Panc1 (cell line): ENCODE measurements at regions not wholly inside any gene's neighbourhood (a gene's known extent, or its start where the extent isn't known, plus 50 kb on each side); places are given as distances from the start of the nearest gene placed in this dataset.

Source experiments
- ATAC-seq: fragments of 200-7000 bp; cut with Tn5 transposase; 2 replicates; pipeline ENCODE4 v1.9.1; 2020; ENCODE audit warnings: mild to moderate bottlenecking, moderate library complexity
- BruUV-seq: library from RNA; stranded (reverse); fragments of 400-500 nt; replicated peaks from 2 replicates; lab custom pipeline; 2021; lab: Mats Ljungman, UMichigan
- CTCF ChIA-PET: fragments of 300-600 bp; sonication (Branson Sonifier 250); formaldehyde crosslinking; loops from one replicate; lab custom pipeline; 2022; ENCODE audit warnings: antibody characterized with exemption; lab: Charles Lee
- POLR2A ChIA-PET: fragments of 300-600 bp; sonication (Branson Sonifier 250); formaldehyde crosslinking; loops from one replicate; lab custom pipeline; 2022; ENCODE audit warnings: antibody characterized with exemption; lab: Charles Lee
- DNase-seq: peaks from one replicate; pipeline ENCODE4 v3.0.0-alpha.2; 2010; ENCODE audit warnings: low read depth, low spot score
- H3K27ac ChIP-seq: 2 replicates; pipeline ENCODE4 v1.5.1; 2011; ENCODE audit warnings: mild to moderate bottlenecking, low read length, inconsistent platforms
- H3K27me3 ChIP-seq: fragments of 200-500 bp; sonication (Bioruptor generic); 2 replicates; pipeline ENCODE4 v1.6.0; 2014; ENCODE audit warnings: low read length, inconsistent platforms; ENCODE audit not compliant: control insufficient read depth, insufficient read depth
- H3K36me3 ChIP-seq: fragments of 200-500 bp; sonication (Bioruptor generic); 2 replicates; pipeline ENCODE4 v1.5.1; 2014; ENCODE audit warnings: inconsistent platforms, mild to moderate bottlenecking, low read length, moderate library complexity; ENCODE audit not compliant: control insufficient read depth, insufficient read depth
- H3K4me1 ChIP-seq: 2 replicates; pipeline ENCODE4 v1.5.1; 2011; ENCODE audit warnings: inconsistent platforms, mild to moderate bottlenecking, low read length, moderate library complexity; ENCODE audit not compliant: control insufficient read depth, insufficient read depth
- H3K4me3 ChIP-seq, 2 experiments: 2 replicates each; pipeline ENCODE4 v1.5.1; 2011 to 2012; ENCODE audit warnings: low read depth in 2 of 2, low read length in 2 of 2, mild to moderate bottlenecking in 2 of 2, inconsistent platforms in 1 of 2, moderate library complexity in 1 of 2
- H3K9me3 ChIP-seq: fragments of 200-500 bp; sonication (Bioruptor generic); 2 replicates; pipeline ENCODE4 v1.5.1; 2014; ENCODE audit warnings: low read depth, mild to moderate bottlenecking, inconsistent platforms, low read length, moderate library complexity; ENCODE audit not compliant: control insufficient read depth, insufficient read depth
- CTCF ChIP-seq: fragments of 450-650 bp; IDR thresholded peaks from 2 replicates; pipeline ENCODE4 v1.5.1; 2017; ENCODE audit warnings: mild to moderate bottlenecking
- POLR2AphosphoS5 ChIP-seq: IDR thresholded peaks from 2 replicates; pipeline ENCODE4 v1.6.1; 2012; ENCODE audit warnings: mild to moderate bottlenecking, low read depth, low read length, moderate library complexity
- REST ChIP-seq, 2 experiments: IDR thresholded peaks; 2 replicates each; pipeline ENCODE4 v1.6.1; 2011 to 2012; ENCODE audit warnings: low read depth in 2 of 2, control low read depth in 1 of 2, low read length in 1 of 2, mild to moderate bottlenecking in 1 of 2, moderate library complexity in 1 of 2; ENCODE audit not compliant: insufficient read depth in 1 of 2
- SIN3A ChIP-seq: IDR thresholded peaks from 2 replicates; pipeline ENCODE4 v1.6.1; 2012; ENCODE audit warnings: low read depth, mild to moderate bottlenecking, low read length, moderate library complexity, borderline replicate concordance; ENCODE audit not compliant: insufficient read depth
- TCF7L2 ChIP-seq: IDR thresholded peaks from 2 replicates; pipeline ENCODE4 v1.6.1; 2011; ENCODE audit warnings: mild to moderate bottlenecking, low read depth, low read length, inconsistent platforms
- in situ Hi-C: cut with HindIII; loops from 2 replicates; pipeline ENCODE4 v1.10.0; 2016; ENCODE audit warnings: low sequenced_read_pairs, low pct_unique_long_range_greater_than_20kb
- intact Hi-C: fragments of 100-400 bp; cut with micrococcal nuclease; formaldehyde crosslinking; loops from one replicate; pipeline ENCODE4 v1.10.0; 2022; ENCODE audit not compliant: unreplicated experiment

- in situ Hi-C loops: no loop called here
- CTCF ChIA-PET: no interaction called here
Measured at GRCh38 chr2:587087-587960, 89.9 kb downstream of the TMEM18 start.

GRCh38 chr2:586641-587076, 90.5 kb downstream of the TMEM18 start:
- ATAC-seq (no peak), DNase-seq (no peak)
- intact Hi-C loops (no loop called here), in situ Hi-C loops (no loop called here)
- no peaks in the 10 kb centered on the region for H3K9me3 ChIP-seq
- no peaks in the 10 kb centered on the region; the same call in 1 of the 2 replicates for H3K27me3 ChIP-seq
- BruUV-seq: no TSS peak
- H3K4me1 ChIP-seq: no peaks in the 10 kb centered on the region
- H3K36me3 ChIP-seq: no peaks in the 10 kb centered on the region
- CTCF ChIA-PET: no interaction called here
- no peak overlapping the region for H3K27ac ChIP-seq
- POLR2A ChIA-PET: no interaction called here
- no peak overlapping the region for H3K4me3 ChIP-seq
- no peak for TF ChIP-seq TCF7L2
- TF ChIP-seq CTCF: no peak
- no peak for TF ChIP-seq SIN3A
- no peak for TF ChIP-seq REST (IDR thresholded peaks at IDR 0.05; ENCODE audit: insufficient read depth in 1 of 2, low read depth in 2 of 2, low read length in 1 of 2)

More at GRCh38 chr2:587087-587960, 89.9 kb downstream of the TMEM18 start:
- ATAC-seq: peak; percentile 50; the same call in 1 of the 2 replicates
- no TSS peak for BruUV-seq
- H3K36me3 ChIP-seq: no peaks in the 10 kb centered on the region
- H3K27me3 ChIP-seq: no peaks in the 10 kb centered on the region; the same call in 1 of the 2 replicates
- no peaks in the 10 kb centered on the region for H3K4me1 ChIP-seq
- H3K4me3 ChIP-seq: no peak overlapping the region
- TF ChIP-seq TCF7L2 (no peak), CTCF (no peak), REST (IDR thresholded peaks at IDR 0.05; ENCODE audit: insufficient read depth in 1 of 2, low read depth in 2 of 2, low read length in 1 of 2) (no peak), SIN3A (no peak), POLR2AphosphoS5 (no peak)
- intact Hi-C loops: no loop called here
- POLR2A ChIA-PET: no interaction called here
- no peak overlapping the region for H3K27ac ChIP-seq
- DNase-seq: no peak
- H3K9me3 ChIP-seq: no peaks in the 10 kb centered on the region
